Keratinocyte (primary cell): ENCODE measurements at regions not wholly inside any gene's neighbourhood (a gene's known extent, or its start where the extent isn't known, plus 50 kb on each side); places are given as distances from the start of the nearest gene placed in this dataset.

Source experiments
- DNase-seq: peaks from one replicate; pipeline ENCODE4 v3.0.0-alpha.2; 2011; ENCODE audit warnings: low read depth, missing footprints, low spot score
- FAIRE-seq: peaks from 2 replicates; lab custom pipeline; 2011; peaks lifted over from hg19 to GRCh38; lab: Jason Lieb, UNC
- H2AFZ ChIP-seq: 2 replicates; pipeline ENCODE4 v1.6.0; 2012; ENCODE audit warnings: low read length, control low read depth, inconsistent platforms; ENCODE audit not compliant: control insufficient read depth
- H3K27ac ChIP-seq: 2 replicates; pipeline ENCODE4 v1.5.1; 2011; ENCODE audit warnings: low read length; ENCODE audit not compliant: control insufficient read depth, insufficient read depth
- H3K27me3 ChIP-seq: 3 replicates; pipeline ENCODE4 v1.6.0; 2011; ENCODE audit warnings: low read length; ENCODE audit not compliant: control insufficient read depth, insufficient read depth; ENCODE audit errors: extremely low read depth
- H3K36me3 ChIP-seq, 2 experiments: 2 replicates in 1 of 2; 3 replicates in 1 of 2; pipeline ENCODE4 v1.5.1; 2011; ENCODE audit warnings: low read length in 2 of 2, mild to moderate bottlenecking in 1 of 2; ENCODE audit not compliant: control insufficient read depth in 2 of 2, insufficient read depth in 2 of 2; ENCODE audit errors: extremely low read depth in 1 of 2
- H3K4me1 ChIP-seq: 3 replicates; pipeline ENCODE4 v1.5.1; 2011; ENCODE audit warnings: low read length; ENCODE audit not compliant: control insufficient read depth, insufficient read depth; ENCODE audit errors: extremely low read depth
- H3K4me2 ChIP-seq: 3 replicates; pipeline ENCODE4 v1.6.0; 2011; ENCODE audit warnings: low read depth, low read length; ENCODE audit not compliant: control insufficient read depth, insufficient read depth; ENCODE audit errors: extremely low read depth
- H3K4me3 ChIP-seq, 3 experiments: fragments of 200-600 bp in 1 of 3; sonication (generic) in 1 of 3; 2 replicates in 2 of 3; 3 replicates in 1 of 3; pipeline ENCODE4 v1.5.1; 2011 to 2016; ENCODE audit warnings: low read length in 3 of 3, mild to moderate bottlenecking in 3 of 3, control low read depth in 2 of 3, inconsistent platforms in 1 of 3, low read depth in 1 of 3, mixed read lengths in 1 of 3, mixed run types in 1 of 3, moderate library complexity in 1 of 3; ENCODE audit not compliant: control insufficient read depth in 2 of 3, insufficient read depth in 2 of 3; ENCODE audit errors: extremely low read depth in 1 of 3
- H3K79me2 ChIP-seq: 2 replicates; pipeline ENCODE4 v1.6.0; 2012; ENCODE audit warnings: low read length; ENCODE audit not compliant: control insufficient read depth, insufficient read depth
- H3K9ac ChIP-seq: 3 replicates; pipeline ENCODE4 v1.6.0; 2011; ENCODE audit warnings: low read length; ENCODE audit not compliant: control insufficient read depth, insufficient read depth; ENCODE audit errors: extremely low read depth
- H3K9me1 ChIP-seq: 3 replicates; pipeline ENCODE4 v1.6.0; 2011; ENCODE audit warnings: low read length; ENCODE audit not compliant: control insufficient read depth, insufficient read depth; ENCODE audit errors: extremely low read depth
- H3K9me3 ChIP-seq: 2 replicates; pipeline ENCODE4 v1.5.1; 2012; ENCODE audit warnings: low read depth, low read length; ENCODE audit not compliant: control insufficient read depth
- H4K20me1 ChIP-seq: 3 replicates; pipeline ENCODE4 v1.6.0; 2011; ENCODE audit warnings: low read length; ENCODE audit not compliant: control insufficient read depth, insufficient read depth; ENCODE audit errors: extremely low read depth
- EZH2 ChIP-seq: IDR thresholded peaks from one replicate; pipeline ENCODE4 v1.6.1; 2012; ENCODE audit warnings: inconsistent platforms, mild to moderate bottlenecking, low read length, moderate library complexity
- dilution Hi-C: fragments of 300-500 bp; cut with MboI; formaldehyde crosslinking; loops from one replicate; pipeline ENCODE4 v1.7.0; 2020; ENCODE audit warnings: low sequenced_read_pairs; ENCODE audit not compliant: extremely low pct_ligation_motif_present
- TF ChIP-seq, protein P1 (sequence below), 3 experiments: IDR thresholded peaks in 1 of 3; conservative IDR thresholded peaks in 1 of 3; optimal IDR thresholded peaks in 1 of 3; 2 replicates in 2 of 3; 3 replicates in 1 of 3; pipeline versions ENCODE3 to v1.5.1; 2011; ENCODE audit warnings: low read length in 3 of 3, mild to moderate bottlenecking in 3 of 3, moderate library complexity in 2 of 3, control low read depth in 1 of 3, inconsistent platforms in 1 of 3; ENCODE audit not compliant: insufficient read depth in 2 of 3; ENCODE audit errors: extremely low read depth in 1 of 3

GRCh38 chr22:49583886-49584505, 243.7 kb downstream of the BRD1 start:
- Histone ChIP-seq H3K9ac (no peak overlapping the region), H3K27ac (no peak overlapping the region), H3K4me3 (no peak overlapping the region), H3K79me2 (no peaks in the 10 kb centered on the region), H3K9me3 (peaks cover 22% of the 10 kb centered on the region), H3K36me3 (no peaks in the 10 kb centered on the region), H3K4me2 (no peak overlapping the region), H3K4me1 (no peaks in the 10 kb centered on the region), H3K27me3 (no peaks in the 10 kb centered on the region), H4K20me1 (no peaks in the 10 kb centered on the region), H3K9me1 (no peaks in the 10 kb centered on the region), H2AFZ (no peak overlapping the region)
- no peak for TF ChIP-seq EZH2
- TF ChIP-seq, protein P1, sequence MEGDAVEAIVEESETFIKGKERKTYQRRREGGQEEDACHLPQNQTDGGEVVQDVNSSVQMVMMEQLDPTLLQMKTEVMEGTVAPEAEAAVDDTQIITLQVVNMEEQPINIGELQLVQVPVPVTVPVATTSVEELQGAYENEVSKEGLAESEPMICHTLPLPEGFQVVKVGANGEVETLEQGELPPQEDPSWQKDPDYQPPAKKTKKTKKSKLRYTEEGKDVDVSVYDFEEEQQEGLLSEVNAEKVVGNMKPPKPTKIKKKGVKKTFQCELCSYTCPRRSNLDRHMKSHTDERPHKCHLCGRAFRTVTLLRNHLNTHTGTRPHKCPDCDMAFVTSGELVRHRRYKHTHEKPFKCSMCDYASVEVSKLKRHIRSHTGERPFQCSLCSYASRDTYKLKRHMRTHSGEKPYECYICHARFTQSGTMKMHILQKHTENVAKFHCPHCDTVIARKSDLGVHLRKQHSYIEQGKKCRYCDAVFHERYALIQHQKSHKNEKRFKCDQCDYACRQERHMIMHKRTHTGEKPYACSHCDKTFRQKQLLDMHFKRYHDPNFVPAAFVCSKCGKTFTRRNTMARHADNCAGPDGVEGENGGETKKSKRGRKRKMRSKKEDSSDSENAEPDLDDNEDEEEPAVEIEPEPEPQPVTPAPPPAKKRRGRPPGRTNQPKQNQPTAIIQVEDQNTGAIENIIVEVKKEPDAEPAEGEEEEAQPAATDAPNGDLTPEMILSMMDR (optimal IDR thresholded peaks at IDR 0.05 in 1 of 3, IDR thresholded peaks at IDR 0.05 in 1 of 3, conservative IDR thresholded peaks at IDR 0.05 in 1 of 3; ENCODE audit: extremely low read depth in 1 of 3, insufficient read depth in 2 of 3, low read length in 3 of 3): no peak
- DNase-seq: no peak
- dilution Hi-C loops: no loop called here
- no peak for FAIRE-seq

DNA sequence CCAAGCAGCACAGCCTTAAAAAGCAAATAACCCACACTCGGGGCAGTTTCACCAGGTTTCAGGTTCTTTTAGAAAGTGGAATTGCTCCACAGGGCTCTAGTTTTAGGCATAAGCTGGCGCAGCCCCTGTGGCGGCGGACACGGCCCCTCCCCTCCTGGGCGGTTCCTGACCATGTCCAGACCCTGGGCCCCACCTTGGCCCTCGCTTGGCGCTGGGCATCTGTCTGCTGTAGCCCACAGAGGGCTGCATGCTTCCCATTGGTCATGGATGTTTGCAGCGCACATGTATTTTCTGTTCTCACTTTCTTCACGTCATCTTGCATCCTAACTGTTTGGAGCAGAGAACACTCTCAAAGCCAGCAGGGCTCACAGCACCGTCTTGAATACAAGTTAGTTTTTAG, 244.3 kb downstream of the BRD1 start:
- Histone ChIP-seq H3K36me3 (no peaks in the 10 kb centered on the region), H3K9me1 (no peaks in the 10 kb centered on the region), H4K20me1 (no peaks in the 10 kb centered on the region), H3K4me3 (no peak overlapping the region), H2AFZ (no peak overlapping the region), H3K79me2 (no peaks in the 10 kb centered on the region), H3K27ac (no peak overlapping the region), H3K4me1 (no peaks in the 10 kb centered on the region), H3K27me3 (no peaks in the 10 kb centered on the region), H3K4me2 (no peak overlapping the region), H3K9ac (no peak overlapping the region), H3K9me3 (peaks cover 22% of the 10 kb centered on the region)
- FAIRE-seq: no peak
- no peak for TF ChIP-seq EZH2
- TF ChIP-seq, protein P1 (optimal IDR thresholded peaks at IDR 0.05 in 1 of 3, IDR thresholded peaks at IDR 0.05 in 1 of 3, conservative IDR thresholded peaks at IDR 0.05 in 1 of 3; ENCODE audit: extremely low read depth in 1 of 3, insufficient read depth in 2 of 3, low read length in 3 of 3): no peak
- dilution Hi-C loops: no loop called here
- no peak for DNase-seq
